ENCODE measurements at regions not wholly inside any gene's neighbourhood (a gene's known extent, or its start where the extent isn't known, plus 50 kb on each side); places are given as distances from the start of the nearest gene placed in this dataset.
"Not testable (repeated sequence)": the region's sequence is repeated elsewhere in the genome, so short reads cannot be mapped to it uniquely, and the experiment has no call there.

- not testable (repeated sequence) for TF ChIP-seq EP300, POLR2A (IDR thresholded peaks at IDR 0.05)
- TF ChIP-seq, protein P1, sequence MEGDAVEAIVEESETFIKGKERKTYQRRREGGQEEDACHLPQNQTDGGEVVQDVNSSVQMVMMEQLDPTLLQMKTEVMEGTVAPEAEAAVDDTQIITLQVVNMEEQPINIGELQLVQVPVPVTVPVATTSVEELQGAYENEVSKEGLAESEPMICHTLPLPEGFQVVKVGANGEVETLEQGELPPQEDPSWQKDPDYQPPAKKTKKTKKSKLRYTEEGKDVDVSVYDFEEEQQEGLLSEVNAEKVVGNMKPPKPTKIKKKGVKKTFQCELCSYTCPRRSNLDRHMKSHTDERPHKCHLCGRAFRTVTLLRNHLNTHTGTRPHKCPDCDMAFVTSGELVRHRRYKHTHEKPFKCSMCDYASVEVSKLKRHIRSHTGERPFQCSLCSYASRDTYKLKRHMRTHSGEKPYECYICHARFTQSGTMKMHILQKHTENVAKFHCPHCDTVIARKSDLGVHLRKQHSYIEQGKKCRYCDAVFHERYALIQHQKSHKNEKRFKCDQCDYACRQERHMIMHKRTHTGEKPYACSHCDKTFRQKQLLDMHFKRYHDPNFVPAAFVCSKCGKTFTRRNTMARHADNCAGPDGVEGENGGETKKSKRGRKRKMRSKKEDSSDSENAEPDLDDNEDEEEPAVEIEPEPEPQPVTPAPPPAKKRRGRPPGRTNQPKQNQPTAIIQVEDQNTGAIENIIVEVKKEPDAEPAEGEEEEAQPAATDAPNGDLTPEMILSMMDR (IDR thresholded peaks at IDR 0.05), result not testable (repeated sequence)
Measured at GRCh38 chr4:9063612-9064011, 106.6 kb upstream of the FAM90A26 start.

All from gastroesophageal sphincter (tissue), 3 donors.